Endodermal cell (in vitro differentiated cells): ENCODE measurements at regions not wholly inside any gene's neighbourhood (a gene's known extent, or its start where the extent isn't known, plus 50 kb on each side); places are given as distances from the start of the nearest gene placed in this dataset.
A peak's percentile ranks its signal among the peaks of the same experiment; 100 is the strongest.

Experiments used
- DNase-seq: peaks from one replicate; pipeline ENCODE4 v3.0.0-alpha.2; 2017
- H3K27ac ChIP-seq: 2 replicates; pipeline ENCODE4 v1.5.1; 2013; ENCODE audit warnings: mild to moderate bottlenecking, low read depth, low read length, moderate library complexity
- H3K27me3 ChIP-seq: 2 replicates; pipeline ENCODE4 v1.6.1; 2013; ENCODE audit warnings: mild to moderate bottlenecking, low read length, moderate library complexity; ENCODE audit not compliant: insufficient read depth, control insufficient read depth, poor library complexity, severe bottlenecking
- H3K36me3 ChIP-seq: 2 replicates; pipeline ENCODE4 v1.7.0; 2013; ENCODE audit warnings: mild to moderate bottlenecking, low read length, moderate library complexity; ENCODE audit not compliant: control insufficient read depth, insufficient read depth
- H3K4me1 ChIP-seq: one replicate; pipeline ENCODE4 v1.7.0; 2013; ENCODE audit warnings: low read length; ENCODE audit not compliant: control insufficient read depth, insufficient read depth
- H3K4me3 ChIP-seq: 2 replicates; pipeline ENCODE4 v1.5.1; 2013; ENCODE audit warnings: mild to moderate bottlenecking, low read length, moderate library complexity
- H3K9ac ChIP-seq: 2 replicates; pipeline ENCODE4 v1.6.1; 2013; ENCODE audit warnings: mild to moderate bottlenecking, low read length, moderate library complexity; ENCODE audit not compliant: poor library complexity, severe bottlenecking; ENCODE audit errors: extremely low read depth
- H3K9me3 ChIP-seq: 2 replicates; pipeline ENCODE4 v1.6.1; 2013; ENCODE audit warnings: mild to moderate bottlenecking, low read length, moderate library complexity; ENCODE audit not compliant: control insufficient read depth
- H3K27ac Mint-ChIP-seq: 2 replicates; pipeline ENCODE4 v1.8.0; 2020; ENCODE audit warnings: mixed read lengths
- H3K27me3 Mint-ChIP-seq: 2 replicates; pipeline ENCODE4 v1.8.0; 2021; ENCODE audit warnings: mild to moderate bottlenecking, mixed read lengths; ENCODE audit not compliant: insufficient read depth
- H3K36me3 Mint-ChIP-seq: 2 replicates; pipeline ENCODE4 v1.8.0; 2020; ENCODE audit warnings: low read depth, mixed read lengths
- H3K4me1 Mint-ChIP-seq: 2 replicates; pipeline ENCODE4 v1.8.0; 2020; ENCODE audit warnings: mixed read lengths
- H3K4me3 Mint-ChIP-seq: 2 replicates; pipeline ENCODE4 v1.8.0; 2020; ENCODE audit warnings: mild to moderate bottlenecking, moderate library complexity, mixed read lengths
- H3K9me3 Mint-ChIP-seq: 2 replicates; pipeline ENCODE4 v1.8.0; 2020; ENCODE audit warnings: mild to moderate bottlenecking, mixed read lengths
- CTCF ChIP-seq: fragments of 200-600 bp; sonication (generic); conservative IDR thresholded peaks from 2 replicates; pipeline ENCODE4 v1.5.0; 2021; ENCODE audit warnings: antibody characterized with exemption, mild to moderate bottlenecking
- WGBS, 2 experiments: methylation state at CpG; one replicate each; pipeline versions ENCODE4 v1.1.5 to v1.1.7; 2013; ENCODE audit warnings: missing lambda C conversion rate in 2 of 2, mixed read lengths in 1 of 2; ENCODE audit not compliant: insufficient coverage in 1 of 2, insufficient read length in 1 of 2; 5-methylcytosine and 5-hydroxymethylcytosine counted together

- H3K36me3 Mint-ChIP-seq: peaks cover 29% of the 10 kb centered on the region
- Histone ChIP-seq H3K27me3 (no peaks in the 10 kb centered on the region), H3K9me3 (peaks cover 7% of the 10 kb centered on the region), H3K9ac (peak overlapping the region; percentile 1), H3K4me1 (peaks cover 3% of the 10 kb centered on the region), H3K4me3 (no peak overlapping the region), H3K36me3 (peaks cover 2% of the 10 kb centered on the region), H3K27ac (no peak overlapping the region)
- peaks cover 26% of the 10 kb centered on the region for H3K4me1 Mint-ChIP-seq
- WGBS, 2 experiments: 32 to 40% methylated on average over 1 of the region's 1 CpG
- TF ChIP-seq CTCF: no peak
- H3K9me3 Mint-ChIP-seq: peaks cover 12% of the 10 kb centered on the region
- H3K27me3 Mint-ChIP-seq: no peaks in the 10 kb centered on the region
- no peak for DNase-seq
- no peak overlapping the region for H3K4me3 Mint-ChIP-seq
- H3K27ac Mint-ChIP-seq: peak overlapping the region; percentile 27
These were observed 289.1 kb upstream of the TMTC1 start for GRCh38 chr12:30072824-30073223.

GRCh38 chr12:30067146-30067545 lies 283.4 kb upstream of the TMTC1 start:
- Histone ChIP-seq H3K4me1 (peaks cover 4% of the 10 kb centered on the region), H3K36me3 (peaks cover 11% of the 10 kb centered on the region), H3K27ac (no peak overlapping the region), H3K4me3 (no peak overlapping the region), H3K9ac (no peak overlapping the region), H3K27me3 (no peaks in the 10 kb centered on the region), H3K9me3 (peaks cover 28% of the 10 kb centered on the region)
- Mint-ChIP-seq H3K4me3 (no peak overlapping the region), H3K27me3 (no peaks in the 10 kb centered on the region), H3K9me3 (peaks cover 38% of the 10 kb centered on the region), H3K36me3 (peaks cover 44% of the 10 kb centered on the region), H3K27ac (no peak overlapping the region), H3K4me1 (peaks cover 22% of the 10 kb centered on the region)
- no peak for DNase-seq
- 89% methylated on average over 2 of the region's 2 CpGs; no CpG with 5 or more reads in 1 of the 2 experiments for WGBS, 2 experiments
- TF ChIP-seq CTCF: no peak

- H3K36me3 ChIP-seq: peaks cover 11% of the 10 kb centered on the region
- peaks cover 18% of the 10 kb centered on the region for H3K4me1 Mint-ChIP-seq
- WGBS, 2 experiments: 77% methylated on average over 2 of the region's 2 CpGs; no CpG with 5 or more reads in 1 of the 2 experiments
These were observed 281.2 kb upstream of the TMTC1 start for GRCh38 chr12:30064906-30065305.

More at GRCh38 chr12:30064906-30065305, 281.2 kb upstream of the TMTC1 start:
- peaks cover 35% of the 10 kb centered on the region for H3K9me3 Mint-ChIP-seq
- Histone ChIP-seq H3K9ac (no peak overlapping the region), H3K27me3 (no peaks in the 10 kb centered on the region), H3K27ac (no peak overlapping the region), H3K9me3 (peaks cover 28% of the 10 kb centered on the region), H3K4me3 (no peak overlapping the region), H3K4me1 (peaks cover 4% of the 10 kb centered on the region)
- DNase-seq: no peak
- H3K36me3 Mint-ChIP-seq: peaks cover 39% of the 10 kb centered on the region
- H3K27me3 Mint-ChIP-seq: no peaks in the 10 kb centered on the region
- H3K4me3 Mint-ChIP-seq: no peak overlapping the region
- no peak overlapping the region for H3K27ac Mint-ChIP-seq
- no peak for TF ChIP-seq CTCF
